Fibroblast of lung (primary cell): ENCODE measurements at regions not wholly inside any gene's neighbourhood (a gene's known extent, or its start where the extent isn't known, plus 50 kb on each side); places are given as distances from the start of the nearest gene placed in this dataset.

ENCODE experiments used
- EZH2 ChIP-seq: IDR thresholded peaks from 2 replicates; pipeline ENCODE4 v1.5.1; 2012; ENCODE audit warnings: low read length, control low read depth, mild to moderate bottlenecking; ENCODE audit errors: missing control alignments
- TF ChIP-seq, protein P1 (sequence below), 2 donors: IDR thresholded peaks in 1 of 2; conservative IDR thresholded peaks in 1 of 2; 1 replicate in 1 of 2; 2 replicates in 1 of 2; pipeline ENCODE4 v1.5.1; 2011 to 2012; ENCODE audit warnings: low read length in 2 of 2, control low read depth in 1 of 2, inconsistent platforms in 1 of 2, low read depth in 1 of 2, mild to moderate bottlenecking in 1 of 2

DNA sequence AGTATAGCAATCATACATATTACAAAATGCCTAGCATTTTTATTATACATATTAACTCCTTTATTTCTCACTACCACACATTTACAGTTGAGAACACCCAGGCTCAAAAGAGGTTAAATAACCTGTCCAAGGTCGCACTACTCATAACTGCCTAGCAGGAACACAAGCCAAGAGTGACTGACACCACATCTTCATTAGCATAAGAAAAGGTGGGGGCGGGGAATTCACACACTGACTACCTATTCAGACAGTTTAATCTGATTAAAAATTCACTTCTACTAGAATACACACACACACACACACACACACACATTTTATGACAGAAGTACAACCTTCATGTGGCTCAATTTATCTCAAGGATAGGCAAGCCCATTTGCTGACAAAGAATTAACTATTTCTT lies 77.8 kb upstream of the CACHD1 start:
- no peak for TF ChIP-seq EZH2
- TF ChIP-seq, protein P1, sequence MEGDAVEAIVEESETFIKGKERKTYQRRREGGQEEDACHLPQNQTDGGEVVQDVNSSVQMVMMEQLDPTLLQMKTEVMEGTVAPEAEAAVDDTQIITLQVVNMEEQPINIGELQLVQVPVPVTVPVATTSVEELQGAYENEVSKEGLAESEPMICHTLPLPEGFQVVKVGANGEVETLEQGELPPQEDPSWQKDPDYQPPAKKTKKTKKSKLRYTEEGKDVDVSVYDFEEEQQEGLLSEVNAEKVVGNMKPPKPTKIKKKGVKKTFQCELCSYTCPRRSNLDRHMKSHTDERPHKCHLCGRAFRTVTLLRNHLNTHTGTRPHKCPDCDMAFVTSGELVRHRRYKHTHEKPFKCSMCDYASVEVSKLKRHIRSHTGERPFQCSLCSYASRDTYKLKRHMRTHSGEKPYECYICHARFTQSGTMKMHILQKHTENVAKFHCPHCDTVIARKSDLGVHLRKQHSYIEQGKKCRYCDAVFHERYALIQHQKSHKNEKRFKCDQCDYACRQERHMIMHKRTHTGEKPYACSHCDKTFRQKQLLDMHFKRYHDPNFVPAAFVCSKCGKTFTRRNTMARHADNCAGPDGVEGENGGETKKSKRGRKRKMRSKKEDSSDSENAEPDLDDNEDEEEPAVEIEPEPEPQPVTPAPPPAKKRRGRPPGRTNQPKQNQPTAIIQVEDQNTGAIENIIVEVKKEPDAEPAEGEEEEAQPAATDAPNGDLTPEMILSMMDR (conservative IDR thresholded peaks at IDR 0.05 in 1 of 2, IDR thresholded peaks at IDR 0.05 in 1 of 2; ENCODE audit: low read depth in 1 of 2, low read length in 2 of 2): no peak
